ENCODE measurements at regions not wholly inside any gene's neighbourhood (a gene's known extent, or its start where the extent isn't known, plus 50 kb on each side); places are given as distances from the start of the nearest gene placed in this dataset.

DNA sequence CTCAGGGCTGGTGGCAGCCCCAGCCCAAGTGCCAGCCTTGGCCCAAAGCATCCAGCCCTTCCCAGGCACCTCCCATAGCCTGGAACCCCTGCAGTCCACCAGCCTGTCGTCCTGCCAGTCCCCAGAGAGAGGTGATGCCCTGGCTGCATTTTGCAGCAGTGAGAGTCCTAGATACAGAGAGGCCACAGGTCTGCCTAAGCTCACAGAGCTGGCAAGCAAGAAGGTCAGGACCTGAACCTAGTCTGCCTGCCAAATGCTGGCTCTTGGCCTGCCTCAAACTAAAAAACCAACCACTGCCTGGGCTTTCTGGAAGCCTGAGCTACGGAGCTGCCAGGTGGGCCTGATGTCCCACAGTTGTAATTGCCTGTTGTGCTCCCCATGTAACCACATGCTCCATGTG, 164.9 kb downstream of the PHETA1 start:
- H3K4me1 ChIP-seq (ENCODE audit: control insufficient read depth, insufficient read depth, low read length): peaks cover 2% of the 10 kb centered on the region
- H3K4me3 ChIP-seq (ENCODE audit: low read length): no peak overlapping the region
- WGBS: 40% methylated on average over 2 of the region's 2 CpGs
- H3K27me3 ChIP-seq (ENCODE audit: control insufficient read depth, insufficient read depth): no peaks in the 10 kb centered on the region
- ATAC-seq: no peak
- H3K9me3 ChIP-seq (ENCODE audit: control insufficient read depth, low read length): no peaks in the 10 kb centered on the region
- no peak for DNase-seq
- intact Hi-C loops (cut with DNase I): no loop called here
- H3K27ac ChIP-seq (ENCODE audit: low read length): no peak overlapping the region

DNA sequence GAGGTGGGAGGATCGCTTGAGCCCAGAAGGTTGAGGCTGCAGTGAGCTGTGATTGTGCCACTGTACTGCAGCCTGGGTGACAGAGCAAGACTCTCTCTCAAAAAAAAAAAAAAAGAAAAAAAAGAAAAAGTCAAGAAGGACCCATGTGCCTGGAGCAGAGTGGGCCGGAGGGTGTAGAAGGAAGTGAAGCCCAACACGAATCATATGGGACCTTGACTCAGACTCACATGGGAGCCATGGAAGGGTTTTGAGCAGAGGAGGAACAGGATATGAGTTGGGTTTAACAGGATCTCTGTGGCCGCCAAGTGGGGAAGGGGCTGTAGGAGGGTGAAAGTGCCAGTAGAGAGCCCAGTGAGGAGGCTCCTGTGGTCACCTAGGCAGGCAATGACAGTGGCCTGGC, 165.4 kb downstream of the PHETA1 start:
- no peak for DNase-seq
- H3K9me3 ChIP-seq (ENCODE audit: control insufficient read depth, low read length): no peaks in the 10 kb centered on the region
- 76% methylated on average over 4 of the region's 4 CpGs for whole genome bisulfite sequencing
- no peak overlapping the region for H3K27ac ChIP-seq (ENCODE audit: low read length)
- H3K4me3 ChIP-seq (ENCODE audit: low read length): no peak overlapping the region
- peaks cover 2% of the 10 kb centered on the region for H3K4me1 ChIP-seq (ENCODE audit: control insufficient read depth, insufficient read depth, low read length)
- no peaks in the 10 kb centered on the region for H3K27me3 ChIP-seq (ENCODE audit: control insufficient read depth, insufficient read depth)
- ATAC-seq: no peak
- intact Hi-C loops (cut with DNase I): no loop called here

DNA sequence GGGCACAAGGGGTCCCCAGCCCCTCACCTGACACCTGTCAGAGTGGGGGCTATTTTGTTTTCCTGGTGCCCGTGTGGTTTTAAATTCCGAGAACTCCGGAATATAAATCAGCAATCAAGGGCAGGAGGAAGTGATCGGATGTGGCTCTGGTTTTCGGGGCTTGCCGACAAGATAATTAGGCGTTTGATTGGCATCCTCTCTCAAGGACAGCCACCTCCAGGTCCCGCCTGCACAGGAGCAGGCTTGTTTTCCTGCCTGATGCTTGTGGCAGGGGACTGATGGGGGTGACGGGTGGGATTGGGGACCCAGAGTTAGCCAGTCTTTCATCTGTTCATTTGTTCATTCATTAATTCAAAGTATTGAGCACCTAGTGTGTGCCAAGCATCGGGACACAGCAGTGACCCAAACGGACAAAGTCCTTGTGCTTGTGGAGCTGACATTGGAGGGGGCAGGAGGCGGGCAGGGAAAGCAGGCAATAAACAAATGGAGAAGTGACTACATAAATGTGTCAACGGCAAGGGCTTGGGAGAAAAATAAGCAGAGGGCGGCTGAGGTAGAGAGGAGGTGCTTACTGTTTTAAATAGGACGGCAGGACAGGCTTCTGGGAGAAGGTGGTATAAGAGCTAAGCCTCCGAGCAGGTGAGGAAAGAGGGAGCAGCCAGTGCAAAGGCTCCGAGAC, 166.5 kb downstream of the PHETA1 start:
- H3K4me3 ChIP-seq (ENCODE audit: low read length): no peak overlapping the region
- intact Hi-C loops (cut with DNase I): no loop called here
- ATAC-seq: no peak
- H3K4me1 ChIP-seq (ENCODE audit: control insufficient read depth, insufficient read depth, low read length): peaks cover 2% of the 10 kb centered on the region
- DNase-seq: no peak
- no peaks in the 10 kb centered on the region for H3K9me3 ChIP-seq (ENCODE audit: control insufficient read depth, low read length)
- H3K27ac ChIP-seq (ENCODE audit: low read length): no peak overlapping the region
- WGBS: 57% methylated on average over 17 of the region's 17 CpGs
- no peaks in the 10 kb centered on the region for H3K27me3 ChIP-seq (ENCODE audit: control insufficient read depth, insufficient read depth)

DNA sequence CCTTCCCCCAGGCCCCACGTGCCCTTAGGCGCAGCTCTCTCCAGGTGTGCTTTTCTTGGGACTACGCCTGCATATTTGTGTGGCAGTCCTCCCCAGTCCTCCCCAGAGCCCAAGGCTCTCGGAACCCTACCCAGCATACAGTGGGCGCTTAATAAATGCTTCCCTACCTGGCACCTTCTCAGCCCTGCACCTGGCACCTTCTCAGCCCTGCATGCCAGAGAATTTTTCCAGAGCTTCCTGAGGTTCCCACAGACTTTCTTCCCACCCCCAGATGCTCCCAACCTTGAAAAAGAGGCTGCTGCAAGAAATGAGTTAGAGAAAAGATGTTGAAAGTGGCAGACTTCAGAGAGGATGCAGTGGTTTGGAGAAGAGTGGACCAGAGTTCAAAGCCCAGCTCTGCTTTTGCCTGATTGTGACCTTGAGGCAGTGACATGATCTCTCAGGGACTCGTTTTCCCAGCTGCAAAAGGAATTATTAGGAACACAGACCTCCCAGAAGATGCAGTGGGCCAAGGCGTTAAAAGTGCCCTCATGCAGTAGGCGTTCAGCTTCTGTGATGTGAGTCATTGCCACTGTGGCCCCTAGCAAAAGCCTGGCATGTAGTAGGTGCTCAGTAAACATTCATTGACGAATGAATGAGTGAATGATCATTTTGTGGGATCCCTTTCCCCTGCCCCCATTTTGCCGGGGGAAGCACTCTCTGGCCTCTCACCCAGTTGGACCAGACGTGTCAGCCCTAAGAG, 167.2 kb downstream of the PHETA1 start:
- Histone ChIP-seq H3K27me3 (ENCODE audit: control insufficient read depth, insufficient read depth) (no peaks in the 10 kb centered on the region), H3K9me3 (ENCODE audit: control insufficient read depth, low read length) (no peaks in the 10 kb centered on the region), H3K4me3 (ENCODE audit: low read length) (no peak overlapping the region), H3K4me1 (ENCODE audit: control insufficient read depth, insufficient read depth, low read length) (peaks cover 2% of the 10 kb centered on the region), H3K27ac (ENCODE audit: low read length) (no peak overlapping the region)
- intact Hi-C loops (cut with DNase I): no loop called here
- ATAC-seq: no peak
- no peak for DNase-seq
- 74% methylated on average over 11 of the region's 11 CpGs for WGBS

DNA sequence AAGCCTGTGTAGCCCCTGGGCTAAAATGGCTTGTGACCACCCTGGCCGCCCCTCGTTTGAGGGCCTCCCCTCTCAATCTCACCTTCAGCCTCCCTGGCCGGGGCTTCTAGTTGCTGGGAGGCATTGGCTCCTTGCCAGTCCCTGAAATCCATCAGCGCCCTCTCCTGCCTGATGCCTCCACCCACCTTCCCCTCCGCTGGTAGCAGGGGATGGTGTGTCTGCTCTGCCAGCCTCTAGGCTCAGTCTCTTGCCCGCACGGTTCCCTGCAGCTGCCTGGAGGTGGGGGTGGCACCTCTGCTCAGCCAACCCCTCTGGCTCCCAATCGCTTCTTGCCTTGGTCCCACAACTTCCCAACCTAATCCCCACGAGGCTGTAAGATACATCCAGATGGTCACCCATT, 167.9 kb downstream of the PHETA1 start:
- 36% methylated on average over 9 of the region's 9 CpGs for WGBS
- no peaks in the 10 kb centered on the region for H3K27me3 ChIP-seq (ENCODE audit: control insufficient read depth, insufficient read depth)
- peaks cover 2% of the 10 kb centered on the region for H3K4me1 ChIP-seq (ENCODE audit: control insufficient read depth, insufficient read depth, low read length)
- ATAC-seq: no peak
- no peak for DNase-seq
- no peaks in the 10 kb centered on the region for H3K9me3 ChIP-seq (ENCODE audit: control insufficient read depth, low read length)
- intact Hi-C loops (cut with DNase I): no loop called here
- H3K4me3 ChIP-seq (ENCODE audit: low read length): no peak overlapping the region
- H3K27ac ChIP-seq (ENCODE audit: low read length): no peak overlapping the region

DNA sequence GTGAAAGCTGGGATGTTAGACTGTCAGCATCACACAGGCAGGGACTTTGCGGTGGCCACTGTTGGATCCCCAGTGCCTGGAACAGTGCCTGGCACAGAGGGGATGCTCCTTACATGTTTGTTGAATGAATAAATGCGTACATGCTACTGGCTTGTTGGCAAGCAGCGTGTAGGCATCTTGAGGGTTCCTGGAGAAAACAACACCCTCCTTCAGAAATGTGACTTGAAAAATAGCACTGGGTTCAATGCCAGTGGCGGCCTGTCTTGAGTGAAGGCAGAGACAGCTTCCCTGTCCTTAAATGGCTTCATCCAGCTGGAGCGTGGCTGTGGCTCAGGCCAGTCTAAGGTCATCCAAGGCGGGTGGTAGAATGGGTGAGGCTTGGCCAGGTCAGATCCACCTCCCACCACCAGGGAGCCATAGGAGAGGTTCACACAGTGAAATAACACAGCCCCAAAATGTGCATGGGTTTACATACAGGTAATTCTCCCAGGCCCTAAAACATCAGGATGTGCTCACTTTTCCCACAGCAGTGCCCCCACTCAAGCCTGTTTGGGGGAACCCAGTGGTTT, 171.4 kb downstream of the PHETA1 start:
- WGBS: 79% methylated on average over 6 of the region's 6 CpGs
- Histone ChIP-seq H3K27ac (ENCODE audit: low read length) (no peak overlapping the region), H3K9me3 (ENCODE audit: control insufficient read depth, low read length) (no peaks in the 10 kb centered on the region), H3K4me1 (ENCODE audit: control insufficient read depth, insufficient read depth, low read length) (no peaks in the 10 kb centered on the region), H3K27me3 (ENCODE audit: control insufficient read depth, insufficient read depth) (no peaks in the 10 kb centered on the region), H3K4me3 (ENCODE audit: low read length) (no peak overlapping the region)
- intact Hi-C loops (cut with DNase I): no loop called here
- ATAC-seq (no peak), DNase-seq (no peak)

DNA sequence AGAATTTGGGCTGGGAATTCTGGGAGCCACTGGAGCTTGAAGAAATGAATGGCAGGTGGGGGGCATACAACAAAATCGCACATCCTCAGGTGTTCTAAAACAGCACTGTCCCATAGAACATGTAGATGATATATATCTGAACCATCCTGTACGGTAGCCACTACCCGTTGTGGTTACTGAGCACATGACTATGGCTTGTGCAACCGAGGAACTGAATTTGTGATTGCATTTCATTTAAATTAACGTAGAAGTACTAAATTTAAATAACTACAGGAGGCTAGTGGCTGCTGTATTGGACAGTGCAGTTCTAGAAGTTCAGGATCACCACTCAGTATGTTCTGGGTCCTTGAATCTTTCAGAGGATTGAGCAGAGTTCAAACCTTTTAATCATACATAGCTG, 172.4 kb downstream of the PHETA1 start:
- 72% methylated on average over 5 of the region's 5 CpGs for WGBS
- DNase-seq (no peak), ATAC-seq (no peak)
- Histone ChIP-seq H3K4me3 (ENCODE audit: low read length) (no peak overlapping the region), H3K27ac (ENCODE audit: low read length) (no peak overlapping the region), H3K4me1 (ENCODE audit: control insufficient read depth, insufficient read depth, low read length) (no peaks in the 10 kb centered on the region), H3K9me3 (ENCODE audit: control insufficient read depth, low read length) (no peaks in the 10 kb centered on the region), H3K27me3 (ENCODE audit: control insufficient read depth, insufficient read depth) (no peaks in the 10 kb centered on the region)
- intact Hi-C loops (cut with DNase I): no loop called here

DNA sequence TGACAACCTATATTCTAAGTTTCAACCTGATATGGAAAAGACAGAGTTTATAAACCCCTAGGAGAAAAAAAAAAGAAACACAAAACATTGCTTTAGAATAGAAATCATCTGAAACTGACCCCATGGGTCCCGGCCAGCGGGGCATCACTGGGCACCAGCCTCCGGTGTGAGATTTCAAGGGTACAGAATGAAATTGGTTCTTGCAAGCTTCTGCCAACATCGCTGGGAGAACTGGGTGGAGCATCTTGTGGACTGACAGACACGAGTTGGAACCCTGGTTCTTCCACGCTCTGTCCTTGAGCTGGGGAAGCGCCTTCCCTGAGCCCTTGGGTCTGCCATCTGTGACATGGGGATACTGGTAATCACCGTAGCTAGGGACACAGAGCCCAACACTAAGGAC, 173.6 kb downstream of the PHETA1 start:
- Histone ChIP-seq H3K9me3 (ENCODE audit: control insufficient read depth, low read length) (no peaks in the 10 kb centered on the region), H3K27me3 (ENCODE audit: control insufficient read depth, insufficient read depth) (no peaks in the 10 kb centered on the region), H3K4me3 (ENCODE audit: low read length) (no peak overlapping the region), H3K4me1 (ENCODE audit: control insufficient read depth, insufficient read depth, low read length) (no peaks in the 10 kb centered on the region), H3K27ac (ENCODE audit: low read length) (no peak overlapping the region)
- no peak for DNase-seq
- 78% methylated on average over 8 of the region's 8 CpGs for WGBS
- intact Hi-C loops (cut with DNase I): no loop called here
- no peak for ATAC-seq

DNA sequence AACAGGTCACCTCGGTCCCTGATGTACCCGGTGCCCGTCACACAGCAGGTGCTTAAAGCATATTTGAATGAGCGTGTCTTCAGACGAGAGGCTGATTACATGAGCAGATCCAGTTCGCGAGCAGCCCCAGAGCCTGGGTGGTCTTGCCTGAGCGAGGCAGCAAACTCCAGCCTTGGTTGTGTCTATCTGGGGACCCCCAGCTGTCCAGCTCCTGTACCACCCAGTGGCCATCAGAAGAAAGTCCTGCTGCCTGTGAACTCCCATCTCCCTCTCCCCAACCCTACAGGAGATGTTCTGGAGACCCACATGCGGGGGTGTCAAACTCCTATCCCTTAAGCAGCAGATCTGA, 174.2 kb downstream of the PHETA1 start:
- ATAC-seq (no peak), DNase-seq (no peak)
- WGBS: 59% methylated on average over 9 of the region's 9 CpGs
- Histone ChIP-seq H3K9me3 (ENCODE audit: control insufficient read depth, low read length) (no peaks in the 10 kb centered on the region), H3K27me3 (ENCODE audit: control insufficient read depth, insufficient read depth) (no peaks in the 10 kb centered on the region), H3K4me3 (ENCODE audit: low read length) (no peak overlapping the region), H3K27ac (ENCODE audit: low read length) (no peak overlapping the region), H3K4me1 (ENCODE audit: control insufficient read depth, insufficient read depth, low read length) (no peaks in the 10 kb centered on the region)
- intact Hi-C loops (cut with DNase I): no loop called here

DNA sequence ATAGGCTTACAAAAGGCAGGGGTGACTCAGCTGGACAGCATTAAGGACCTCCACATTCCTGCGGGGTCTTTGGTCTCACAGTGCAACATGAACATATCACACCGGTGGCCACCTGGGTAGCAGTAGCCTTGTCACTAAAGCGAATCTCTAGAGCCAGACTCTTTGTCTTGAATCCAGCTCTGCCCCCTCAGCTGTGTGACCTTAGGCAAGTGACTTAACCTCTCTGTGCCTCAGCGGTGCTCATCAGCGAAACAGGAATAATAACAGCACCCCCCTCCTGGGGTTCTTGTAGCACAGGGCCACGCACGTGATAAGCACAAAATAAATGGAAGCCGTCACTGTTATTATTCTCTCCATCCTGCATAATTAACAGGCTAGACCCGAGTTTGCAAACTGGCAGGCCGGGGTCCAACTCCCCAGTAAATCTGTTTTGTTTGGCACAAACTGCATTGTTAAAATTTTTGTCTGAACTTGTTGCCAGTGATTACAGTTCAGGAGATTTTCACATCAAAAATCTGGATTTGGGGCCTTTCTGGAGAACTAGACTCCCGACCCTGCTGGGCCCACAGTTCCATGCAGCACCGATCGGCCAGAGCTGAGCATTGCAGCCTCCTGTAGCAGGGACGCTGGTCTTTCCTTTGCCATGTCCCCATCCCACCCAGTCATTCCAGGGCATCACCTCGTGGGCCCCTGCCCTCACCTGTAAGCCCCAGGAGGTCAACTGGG, 174.8 kb downstream of the PHETA1 start:
- intact Hi-C loops (cut with DNase I): no loop called here
- ATAC-seq (peak in 1 of 2 donors; percentile 19), DNase-seq (no peak)
- H3K27ac ChIP-seq (ENCODE audit: low read length): no peak overlapping the region
- no peaks in the 10 kb centered on the region for H3K9me3 ChIP-seq (ENCODE audit: control insufficient read depth, low read length)
- 57% methylated on average over 15 of the region's 15 CpGs for WGBS
- no peak overlapping the region for H3K4me3 ChIP-seq (ENCODE audit: low read length)
- no peaks in the 10 kb centered on the region for H3K27me3 ChIP-seq (ENCODE audit: control insufficient read depth, insufficient read depth)
- H3K4me1 ChIP-seq (ENCODE audit: control insufficient read depth, insufficient read depth, low read length): no peaks in the 10 kb centered on the region

DNA sequence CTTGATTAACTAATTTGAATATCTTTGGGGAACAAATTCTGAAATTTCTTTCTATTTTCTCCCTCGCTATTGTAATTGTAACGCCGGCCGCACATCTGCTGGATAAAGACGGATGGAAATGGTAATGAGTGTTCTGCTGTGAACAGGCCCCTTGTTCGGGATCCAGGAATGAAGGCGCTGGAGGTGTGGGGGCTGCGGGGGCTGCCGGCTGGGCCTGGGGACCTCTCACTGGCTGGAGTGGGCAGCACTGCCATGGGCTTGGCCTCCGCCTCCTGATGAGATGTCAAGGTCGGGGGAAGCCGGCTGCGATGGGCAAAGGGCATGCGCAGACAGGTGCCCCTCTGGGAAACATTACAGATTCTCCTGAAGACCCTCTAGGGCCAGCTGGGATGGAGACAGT, 175.4 kb downstream of the PHETA1 start:
- WGBS: 76% methylated on average over 14 of the region's 14 CpGs
- DNase-seq: no peak
- H3K27me3 ChIP-seq (ENCODE audit: control insufficient read depth, insufficient read depth): no peaks in the 10 kb centered on the region
- no peak for ATAC-seq
- intact Hi-C loops (cut with DNase I): no loop called here
- H3K4me3 ChIP-seq (ENCODE audit: low read length): no peak overlapping the region
- H3K9me3 ChIP-seq (ENCODE audit: control insufficient read depth, low read length): no peaks in the 10 kb centered on the region
- H3K27ac ChIP-seq (ENCODE audit: low read length): no peak overlapping the region
- no peaks in the 10 kb centered on the region for H3K4me1 ChIP-seq (ENCODE audit: control insufficient read depth, insufficient read depth, low read length)
